HEK293T (cell line): ENCODE measurements at regions not wholly inside any gene's neighbourhood (a gene's known extent, or its start where the extent isn't known, plus 50 kb on each side); places are given as distances from the start of the nearest gene placed in this dataset.

Experiments
- CTCF ChIA-PET: fragments of 350-600 bp; formaldehyde crosslinking; extraction: SDS; loops from one replicate; lab custom pipeline; 2021; ENCODE audit warnings: antibody characterized with exemption, inconsistent platforms; lab: Yijun Ruan, JAX
- POLR2A ChIA-PET: fragments of 350-600 bp; formaldehyde crosslinking; extraction: SDS; loops from one replicate; lab custom pipeline; 2020; ENCODE audit warnings: antibody characterized with exemption, inconsistent platforms; lab: Yijun Ruan, JAX
- DNase-seq: peaks from one replicate; pipeline ENCODE4 v3.0.0; 2012; ENCODE audit warnings: mixed read lengths; ENCODE audit errors: extremely low spot score
- ARNT ChIP-seq: fragments of 450-650 bp; IDR thresholded peaks from 2 replicates; pipeline ENCODE4 v1.6.1; 2017; ENCODE audit warnings: mild to moderate bottlenecking
- BHLHE40 ChIP-seq: fragments of 450-650 bp; IDR thresholded peaks from 2 replicates; pipeline ENCODE4 v1.6.1; 2016; ENCODE audit warnings: mild to moderate bottlenecking, moderate library complexity, borderline replicate concordance
- CTBP1 ChIP-seq: fragments of 450-650 bp; IDR thresholded peaks from 2 replicates; pipeline ENCODE4 v1.6.1; 2016; ENCODE audit warnings: borderline replicate concordance
- ELF4 ChIP-seq: fragments of 450-650 bp; IDR thresholded peaks from 2 replicates; pipeline ENCODE4 v1.6.1; 2017; ENCODE audit warnings: antibody characterized with exemption
- FOXA1 ChIP-seq: fragments of 450-650 bp; IDR thresholded peaks from 2 replicates; pipeline ENCODE4 v1.6.1; 2016; ENCODE audit warnings: mild to moderate bottlenecking
- FOXK2 ChIP-seq: fragments of 450-650 bp; IDR thresholded peaks from 2 replicates; pipeline ENCODE4 v1.6.1; 2016; ENCODE audit warnings: mild to moderate bottlenecking
- FOXM1 ChIP-seq: fragments of 450-650 bp; IDR thresholded peaks from 2 replicates; pipeline ENCODE4 v1.6.1; 2017; ENCODE audit warnings: mild to moderate bottlenecking, borderline replicate concordance
- HDGF ChIP-seq: fragments of 450-650 bp; IDR thresholded peaks from 2 replicates; pipeline ENCODE4 v1.6.1; 2017; ENCODE audit warnings: antibody characterized with exemption, borderline replicate concordance
- L3MBTL2 ChIP-seq: fragments of 450-650 bp; conservative IDR thresholded peaks from 2 replicates; pipeline ENCODE4 v1.6.1; 2016; ENCODE audit warnings: mild to moderate bottlenecking
- LEF1 ChIP-seq: fragments of 450-650 bp; IDR thresholded peaks from 2 replicates; pipeline ENCODE4 v1.6.1; 2017; ENCODE audit warnings: mild to moderate bottlenecking, borderline replicate concordance
- NFRKB ChIP-seq: fragments of 450-650 bp; IDR thresholded peaks from 2 replicates; pipeline ENCODE4 v1.6.1; 2016; ENCODE audit warnings: mild to moderate bottlenecking, moderate library complexity
- PKNOX1 ChIP-seq: fragments of 450-650 bp; IDR thresholded peaks from 2 replicates; pipeline ENCODE4 v1.6.1; 2016
- SP1 ChIP-seq: fragments of 450-650 bp; IDR thresholded peaks from 2 replicates; pipeline ENCODE4 v1.6.1; 2017
- SUZ12 ChIP-seq: fragments of 450-650 bp; IDR thresholded peaks from 2 replicates; pipeline ENCODE4 v1.6.1; 2016; ENCODE audit warnings: mild to moderate bottlenecking
- TARDBP ChIP-seq: fragments of 450-650 bp; IDR thresholded peaks from 2 replicates; pipeline ENCODE4 v1.6.1; 2016
- ZNF384 ChIP-seq: fragments of 450-650 bp; IDR thresholded peaks from 2 replicates; pipeline ENCODE4 v1.6.1; 2016

GRCh38 chr12:74801625-74802024 is 264.0 kb downstream of the ATXN7L3B start:
- POLR2A ChIA-PET = no interaction called here
- DNase-seq = no peak
- no peak for TF ChIP-seq L3MBTL2
- TF ChIP-seq HDGF = no peak
- no peak for TF ChIP-seq FOXA1
- no peak for TF ChIP-seq PKNOX1
- TF ChIP-seq ELF4 = no peak
- TF ChIP-seq SUZ12 = no peak
- TF ChIP-seq LEF1 = no peak
- TF ChIP-seq FOXK2 = no peak
- TF ChIP-seq NFRKB = no peak
- TF ChIP-seq BHLHE40 = no peak
- no peak for TF ChIP-seq CTBP1
- no peak for TF ChIP-seq ARNT
- no peak for TF ChIP-seq FOXM1
- no peak for TF ChIP-seq TARDBP
- no peak for TF ChIP-seq ZNF384
- CTCF ChIA-PET = no interaction called here

- no peak for DNase-seq
- no peak for TF ChIP-seq ELF4
- no peak for TF ChIP-seq ZNF384
- POLR2A ChIA-PET = no interaction called here
- CTCF ChIA-PET = interaction anchor here (0.6 kb wide), 2 partner anchors 19 to 73 kb away, joined by 3 to 10 read pairs; no protein-coding TSS in a partner anchor
Measured at GRCh38 chr12:74816398-74817175, 279.0 kb downstream of the ATXN7L3B start.

- ChIA-PET CTCF (interaction anchor here (0.6 kb wide), 1 partner anchor 20 kb away, joined by 3 read pairs; no protein-coding TSS in a partner anchor), POLR2A (no interaction called here)
- DNase-seq = no peak
- no peak for TF ChIP-seq BHLHE40
- no peak for TF ChIP-seq NFRKB
- TF ChIP-seq FOXA1 = no peak
- TF ChIP-seq L3MBTL2 = no peak
- no peak for TF ChIP-seq PKNOX1
- no peak for TF ChIP-seq TARDBP
Measured at GRCh38 chr12:74817499-74817898, 279.9 kb downstream of the ATXN7L3B start.

- ChIA-PET CTCF (no interaction called here), POLR2A (no interaction called here)
- TF ChIP-seq ZNF384 = no peak
- no peak for TF ChIP-seq PKNOX1
- no peak for TF ChIP-seq FOXA1
- no peak for TF ChIP-seq NFRKB
- no peak for TF ChIP-seq SUZ12
- TF ChIP-seq CTBP1 = no peak
- no peak for TF ChIP-seq SP1
- TF ChIP-seq FOXK2 = no peak
- TF ChIP-seq TARDBP = no peak
- no peak for TF ChIP-seq L3MBTL2
- DNase-seq = no peak
Measured at GRCh38 chr12:74818412-74818811, 280.8 kb downstream of the ATXN7L3B start.

- ChIA-PET POLR2A (no interaction called here), CTCF (no interaction called here)
- no peak for TF ChIP-seq FOXM1
- TF ChIP-seq PKNOX1 = no peak
- no peak for TF ChIP-seq L3MBTL2
- TF ChIP-seq LEF1 = no peak
- DNase-seq = no peak
Measured at GRCh38 chr12:74820324-74820723, 282.7 kb downstream of the ATXN7L3B start.

- POLR2A ChIA-PET = no interaction called here
- TF ChIP-seq ARNT = no peak
- CTCF ChIA-PET = no interaction called here
Measured at GRCh38 chr12:74836567-74836966, 298.9 kb downstream of the ATXN7L3B start.

GRCh38 chr12:74846116-74846515 is 308.5 kb downstream of the ATXN7L3B start:
- DNase-seq = no peak
- POLR2A ChIA-PET = no interaction called here
- TF ChIP-seq ARNT (no peak), CTBP1 (no peak), NFRKB (no peak), FOXM1 (no peak), TARDBP (no peak), SP1 (no peak), BHLHE40 (no peak), L3MBTL2 (no peak), FOXA1 (no peak), LEF1 (no peak), ZNF384 (no peak), FOXK2 (no peak), ELF4 (no peak), HDGF (no peak), PKNOX1 (no peak)
- CTCF ChIA-PET = interaction anchor here (0.6 kb wide), 1 partner anchor 684 kb away, joined by 3 read pairs; no protein-coding TSS in a partner anchor

More at GRCh38 chr12:74836567-74836966, 298.9 kb downstream of the ATXN7L3B start:
- DNase-seq = no peak
